DND-41 (cell line): ENCODE measurements at regions not wholly inside any gene's neighbourhood (a gene's known extent, or its start where the extent isn't known, plus 50 kb on each side); places are given as distances from the start of the nearest gene placed in this dataset.

Experiments
- CTCF ChIP-seq: IDR thresholded peaks from 2 replicates; pipeline ENCODE4 v1.5.1; 2012; ENCODE audit warnings: borderline replicate concordance, low read length, moderate library complexity, mild to moderate bottlenecking; ENCODE audit not compliant: poor library complexity, severe bottlenecking; ENCODE audit errors: extremely low read depth
- EZH2 ChIP-seq: IDR thresholded peaks from 3 replicates; pipeline ENCODE4 v1.6.1; 2012; ENCODE audit warnings: borderline replicate concordance, low read depth, mild to moderate bottlenecking, moderate library complexity, low read length, inconsistent platforms; ENCODE audit not compliant: severe bottlenecking

GRCh38 chr5:8079056-8079455 lies 210.1 kb downstream of the MTRR start:
- no peak for TF ChIP-seq CTCF
- no peak for TF ChIP-seq EZH2
